ENCODE measurements at regions not wholly inside any gene's neighbourhood (a gene's known extent, or its start where the extent isn't known, plus 50 kb on each side); places are given as distances from the start of the nearest gene placed in this dataset.
"Not testable (repeated sequence)": the region's sequence is repeated elsewhere in the genome, so short reads cannot be mapped to it uniquely, and the experiment has no call there.

GRCh38 chr9:41075671-41076070, 52.8 kb downstream of the FOXD4L6 start:
- H3K9me3 ChIP-seq (ENCODE audit: control insufficient read depth in 1 of 2, low read length in 2 of 2); H3K4me1 ChIP-seq (ENCODE audit: insufficient read depth, low read length); H3K27ac Mint-ChIP-seq; H3K27ac ChIP-seq (ENCODE audit: low read depth, low read length); H3K9me3 Mint-ChIP-seq; CTCF ChIA-PET (ENCODE audit: partially characterized antibody); H3K36me3 ChIP-seq (ENCODE audit: insufficient read depth, low read length); H3K27me3 ChIP-seq (ENCODE audit: insufficient read depth, low read length); DNase-seq; POLR2A ChIA-PET (ENCODE audit: partially characterized antibody); H3K36me3 Mint-ChIP-seq; H3K4me3 ChIP-seq (ENCODE audit: low read length in 2 of 2); intact Hi-C loops (cut with micrococcal nuclease): not testable (repeated sequence)
- Mint-ChIP-seq H3K4me3 (peak overlapping the region in 1 of 8 donors; percentile 14), H3K27me3 (peaks cover 21 to 22% of the 10 kb centered on the region in 2 donors), H3K4me1 (peaks cover 6 to 17% (median 10%) of the 10 kb centered on the region in 4 donors)

GRCh38 chr9:41074356-41074942, 54.0 kb downstream of the FOXD4L6 start:
- H3K9me3 Mint-ChIP-seq; H3K27me3 ChIP-seq (ENCODE audit: insufficient read depth, low read length); H3K27ac ChIP-seq (ENCODE audit: low read depth, low read length); POLR2A ChIA-PET (ENCODE audit: partially characterized antibody); intact Hi-C loops (cut with micrococcal nuclease); H3K36me3 ChIP-seq (ENCODE audit: insufficient read depth, low read length); H3K4me1 ChIP-seq (ENCODE audit: insufficient read depth, low read length); H3K9me3 ChIP-seq (ENCODE audit: control insufficient read depth in 1 of 2, low read length in 2 of 2); H3K27ac Mint-ChIP-seq; H3K4me3 ChIP-seq (ENCODE audit: low read length in 2 of 2); H3K36me3 Mint-ChIP-seq: not testable (repeated sequence)
- H3K27me3 Mint-ChIP-seq = peaks cover 21 to 24% of the 10 kb centered on the region in 2 donors
- peaks cover 6 to 17% (median 10%) of the 10 kb centered on the region in 4 donors for H3K4me1 Mint-ChIP-seq
- CTCF ChIA-PET (ENCODE audit: partially characterized antibody) = interaction anchor here (0.6 kb wide), 1 partner anchor 83 kb away, joined by 3 read pairs; no protein-coding TSS in a partner anchor
- peak in 1 of 5 donors; percentile 15 for DNase-seq
- peak overlapping the region; percentile 72 to 86 (median 79) for H3K4me3 Mint-ChIP-seq

- H3K9me3 ChIP-seq (ENCODE audit: control insufficient read depth in 1 of 2, low read length in 2 of 2); H3K27ac Mint-ChIP-seq; POLR2A ChIA-PET (ENCODE audit: partially characterized antibody); H3K4me1 ChIP-seq (ENCODE audit: insufficient read depth, low read length); CTCF ChIA-PET (ENCODE audit: partially characterized antibody); H3K36me3 ChIP-seq (ENCODE audit: insufficient read depth, low read length); H3K9me3 Mint-ChIP-seq; H3K4me3 ChIP-seq (ENCODE audit: low read length in 2 of 2); intact Hi-C loops (cut with micrococcal nuclease); H3K27ac ChIP-seq (ENCODE audit: low read depth, low read length); H3K36me3 Mint-ChIP-seq; H3K27me3 ChIP-seq (ENCODE audit: insufficient read depth, low read length); DNase-seq: not testable (repeated sequence)
- Mint-ChIP-seq H3K27me3 (peaks cover 21 to 24% of the 10 kb centered on the region in 2 donors), H3K4me1 (peaks cover 6 to 17% (median 10%) of the 10 kb centered on the region in 4 donors), H3K4me3 (peak overlapping the region; percentile 27 to 82 (median 54))
These were observed 54.8 kb downstream of the FOXD4L6 start for GRCh38 chr9:41073471-41074243.

GRCh38 chr9:41064125-41064795, 64.2 kb downstream of the FOXD4L6 start:
- H3K4me3 Mint-ChIP-seq = peak overlapping the region; percentile 19 to 80 (median 75)
- H3K27me3 ChIP-seq (ENCODE audit: insufficient read depth, low read length); H3K27ac ChIP-seq (ENCODE audit: low read depth, low read length); H3K36me3 Mint-ChIP-seq; H3K9me3 ChIP-seq (ENCODE audit: control insufficient read depth in 1 of 2, low read length in 2 of 2); H3K27me3 Mint-ChIP-seq; intact Hi-C loops (cut with micrococcal nuclease); H3K4me1 ChIP-seq (ENCODE audit: insufficient read depth, low read length); H3K4me3 ChIP-seq (ENCODE audit: low read length in 2 of 2); H3K36me3 ChIP-seq (ENCODE audit: insufficient read depth, low read length); H3K9me3 Mint-ChIP-seq: not testable (repeated sequence)
- CTCF ChIA-PET (ENCODE audit: partially characterized antibody) = interaction anchor here (1.0 kb wide), 1 partner anchor 73 kb away, joined by 5 read pairs; no protein-coding TSS in a partner anchor
- POLR2A ChIA-PET (ENCODE audit: partially characterized antibody) = interaction anchor here (1.2 kb wide), 1 partner anchor 72 kb away, joined by 4 read pairs; no protein-coding TSS in a partner anchor
- peaks cover 8 to 13% (median 11%) of the 10 kb centered on the region in 4 donors for H3K4me1 Mint-ChIP-seq
- DNase-seq = peak; percentile 46 to 62 (median 52)
- H3K27ac Mint-ChIP-seq = peak overlapping the region in 6 of 7 donors; percentile 10 to 65 (median 48)

- POLR2A ChIA-PET (ENCODE audit: partially characterized antibody); intact Hi-C loops (cut with micrococcal nuclease); H3K27me3 Mint-ChIP-seq; H3K4me1 ChIP-seq (ENCODE audit: insufficient read depth, low read length); DNase-seq; H3K36me3 ChIP-seq (ENCODE audit: insufficient read depth, low read length); H3K27me3 ChIP-seq (ENCODE audit: insufficient read depth, low read length); CTCF ChIA-PET (ENCODE audit: partially characterized antibody); H3K9me3 Mint-ChIP-seq; H3K9me3 ChIP-seq (ENCODE audit: control insufficient read depth in 1 of 2, low read length in 2 of 2); H3K4me3 Mint-ChIP-seq; H3K36me3 Mint-ChIP-seq; H3K4me3 ChIP-seq (ENCODE audit: low read length in 2 of 2); H3K27ac ChIP-seq (ENCODE audit: low read depth, low read length): not testable (repeated sequence)
- peak overlapping the region in 1 of 7 donors; percentile 43 for H3K27ac Mint-ChIP-seq
- peaks cover 8 to 13% (median 11%) of the 10 kb centered on the region in 4 donors for H3K4me1 Mint-ChIP-seq
These were observed 65.2 kb downstream of the FOXD4L6 start for GRCh38 chr9:41063243-41063642.

- H3K36me3 Mint-ChIP-seq; CTCF ChIA-PET (ENCODE audit: partially characterized antibody); H3K27ac Mint-ChIP-seq; DNase-seq; H3K27ac ChIP-seq (ENCODE audit: low read depth, low read length); H3K9me3 ChIP-seq (ENCODE audit: control insufficient read depth in 1 of 2, low read length in 2 of 2); H3K4me3 ChIP-seq (ENCODE audit: low read length in 2 of 2); intact Hi-C loops (cut with micrococcal nuclease); POLR2A ChIA-PET (ENCODE audit: partially characterized antibody); H3K4me1 ChIP-seq (ENCODE audit: insufficient read depth, low read length); H3K27me3 ChIP-seq (ENCODE audit: insufficient read depth, low read length); H3K4me3 Mint-ChIP-seq; H3K9me3 Mint-ChIP-seq; H3K36me3 ChIP-seq (ENCODE audit: insufficient read depth, low read length); H3K27me3 Mint-ChIP-seq: not testable (repeated sequence)
- peaks cover 8 to 13% (median 10%) of the 10 kb centered on the region in 4 donors for H3K4me1 Mint-ChIP-seq
These were observed 68.9 kb downstream of the FOXD4L6 start for GRCh38 chr9:41059603-41060002.

- intact Hi-C loops (cut with micrococcal nuclease); CTCF ChIA-PET (ENCODE audit: partially characterized antibody); H3K27me3 ChIP-seq (ENCODE audit: insufficient read depth, low read length); DNase-seq; H3K4me1 ChIP-seq (ENCODE audit: insufficient read depth, low read length); H3K9me3 ChIP-seq (ENCODE audit: control insufficient read depth in 1 of 2, low read length in 2 of 2); H3K36me3 ChIP-seq (ENCODE audit: insufficient read depth, low read length); H3K27ac ChIP-seq (ENCODE audit: low read depth, low read length); H3K4me3 Mint-ChIP-seq; H3K4me3 ChIP-seq (ENCODE audit: low read length in 2 of 2); H3K27me3 Mint-ChIP-seq; POLR2A ChIA-PET (ENCODE audit: partially characterized antibody); H3K4me1 Mint-ChIP-seq; H3K27ac Mint-ChIP-seq: not testable (repeated sequence)
- peaks cover 0 to 27% (median 12%) of the 10 kb centered on the region in 8 donors for H3K9me3 Mint-ChIP-seq
- H3K36me3 Mint-ChIP-seq = peaks cover 2 to 19% of the 10 kb centered on the region in 2 donors
These were observed 74.7 kb downstream of the FOXD4L6 start for GRCh38 chr9:41053666-41054363.

All from CD4-positive, alpha-beta memory T cell (primary cell).